ENCODE measurements at regions not wholly inside any gene's neighbourhood (a gene's known extent, or its start where the extent isn't known, plus 50 kb on each side); places are given as distances from the start of the nearest gene placed in this dataset.

GRCh38 chr11:32002311-32002710 is 88.6 kb upstream of the RCN1 start:
- DNase-seq (ENCODE audit: low read depth, low spot score): no peak

- no peak for DNase-seq (ENCODE audit: low read depth, low spot score)
Observed at GRCh38 chr11:31997955-31998354, 92.9 kb upstream of the RCN1 start.

GRCh38 chr11:31996159-31996881 is 94.6 kb upstream of the RCN1 start:
- no peak for DNase-seq (ENCODE audit: low read depth, low spot score)

- DNase-seq (ENCODE audit: low read depth, low spot score): no peak
Observed at GRCh38 chr11:31995525-31996094, 95.3 kb upstream of the RCN1 start.

GRCh38 chr11:31995032-31995431 is 95.8 kb upstream of the RCN1 start:
- DNase-seq (ENCODE audit: low read depth, low spot score): no peak

- DNase-seq (ENCODE audit: low read depth, low spot score): peak; percentile 27
Observed at GRCh38 chr11:31987118-31988005, 103.5 kb upstream of the RCN1 start.

GRCh38 chr11:31986201-31986889 is 104.5 kb upstream of the RCN1 start:
- no peak for DNase-seq (ENCODE audit: low read depth, low spot score)

GRCh38 chr11:31981457-31981856 is 109.4 kb upstream of the RCN1 start:
- no peak for DNase-seq (ENCODE audit: low read depth, low spot score)

GRCh38 chr11:31977343-31977742 is 113.5 kb upstream of the RCN1 start:
- DNase-seq (ENCODE audit: low read depth, low spot score): peak; percentile 15

- DNase-seq (ENCODE audit: low read depth, low spot score): no peak
Observed at GRCh38 chr11:31974366-31975136, 116.3 kb upstream of the RCN1 start.

- no peak for DNase-seq (ENCODE audit: low read depth, low spot score)
Observed at GRCh38 chr11:31973172-31973571, 117.7 kb upstream of the RCN1 start.

- DNase-seq (ENCODE audit: low read depth, low spot score): no peak
Observed at GRCh38 chr11:31972623-31973022, 118.3 kb upstream of the RCN1 start.

GRCh38 chr11:31969359-31969702 is 121.5 kb upstream of the RCN1 start:
- no peak for DNase-seq (ENCODE audit: low read depth, low spot score)

- no peak for DNase-seq (ENCODE audit: low read depth, low spot score)
Observed at GRCh38 chr11:31968461-31969358, 122.2 kb upstream of the RCN1 start.

GRCh38 chr11:31967404-31968130 is 123.3 kb upstream of the RCN1 start:
- DNase-seq (ENCODE audit: low read depth, low spot score): no peak

- DNase-seq (ENCODE audit: low read depth, low spot score): no peak
Observed at GRCh38 chr11:31966846-31967245, 124.0 kb upstream of the RCN1 start.

GRCh38 chr11:31964181-31964580 is 126.7 kb upstream of the RCN1 start:
- no peak for DNase-seq (ENCODE audit: low read depth, low spot score)

GRCh38 chr11:31960126-31960525 is 130.7 kb upstream of the RCN1 start:
- DNase-seq (ENCODE audit: low read depth, low spot score): no peak

- peak; percentile 41 for DNase-seq (ENCODE audit: low read depth, low spot score)
Observed at GRCh38 chr11:31959716-31960115, 131.2 kb upstream of the RCN1 start.
